ENCODE measurements at regions not wholly inside any gene's neighbourhood (a gene's known extent, or its start where the extent isn't known, plus 50 kb on each side); places are given as distances from the start of the nearest gene placed in this dataset.

DNA sequence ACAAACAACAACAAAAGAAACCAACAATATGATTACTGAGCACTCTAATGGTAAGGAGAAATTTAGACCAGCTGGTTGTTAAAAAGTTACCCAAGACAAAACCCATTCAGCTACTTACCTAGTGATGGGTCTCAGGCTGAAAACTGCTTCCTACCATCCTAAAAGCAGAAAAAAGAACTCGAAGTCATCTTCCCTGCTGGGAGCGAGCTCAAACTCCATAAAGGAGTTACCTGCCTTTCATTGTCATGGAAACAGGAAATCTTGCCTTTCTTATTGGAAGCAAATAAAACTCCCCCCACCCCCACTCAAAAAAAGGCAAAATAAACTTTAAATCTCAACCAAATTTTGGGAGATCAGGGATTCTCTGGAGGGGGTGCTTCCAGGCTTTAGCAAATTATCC, 1478.3 kb downstream of the C4orf33 start:
- TF ChIP-seq POLR2A (IDR thresholded peaks at IDR 0.05; ENCODE audit: low read depth, low read length) (no peak), TAF1 (IDR thresholded peaks at IDR 0.05; ENCODE audit: low read depth, low read length) (no peak), PAX5 (IDR thresholded peaks at IDR 0.05; ENCODE audit: insufficient read depth, low read length, severe bottlenecking) (no peak), POLR2AphosphoS5 (IDR thresholded peaks at IDR 0.05; ENCODE audit: low read depth, low read length) (no peak), SPI1 (IDR thresholded peaks at IDR 0.05; ENCODE audit: low read depth, low read length) (no peak), POU2F2 (IDR thresholded peaks at IDR 0.05; ENCODE audit: low read depth, low read length) (no peak)

Measured in GM12891 (cell line).